ENCODE measurements at regions not wholly inside any gene's neighbourhood (a gene's known extent, or its start where the extent isn't known, plus 50 kb on each side); places are given as distances from the start of the nearest gene placed in this dataset.
"Not testable (repeated sequence)": the region's sequence is repeated elsewhere in the genome, so short reads cannot be mapped to it uniquely, and the experiment has no call there.

GRCh38 chr5:68000805-68001204, 214.8 kb upstream of the PIK3R1 start:
- DNase-seq (ENCODE audit: low spot score in 2 of 2) = no peak
- Mint-ChIP-seq H3K27ac (no peak overlapping the region), H3K36me3 (no peaks in the 10 kb centered on the region), H3K9me3 (no peaks in the 10 kb centered on the region), H3K4me1 (no peaks in the 10 kb centered on the region), H3K4me3 (no peak overlapping the region)
- no peak for ATAC-seq

GRCh38 chr5:67999391-67999790, 216.2 kb upstream of the PIK3R1 start:
- H3K4me3 Mint-ChIP-seq = no peak overlapping the region
- no peaks in the 10 kb centered on the region for H3K36me3 Mint-ChIP-seq
- H3K9me3 Mint-ChIP-seq = no peaks in the 10 kb centered on the region
- ATAC-seq (no peak), DNase-seq (ENCODE audit: low spot score in 2 of 2) (no peak)
- no peak overlapping the region for H3K27ac Mint-ChIP-seq
- no peaks in the 10 kb centered on the region for H3K4me1 Mint-ChIP-seq

- Mint-ChIP-seq H3K4me3 (no peak overlapping the region), H3K36me3 (no peaks in the 10 kb centered on the region), H3K9me3 (no peaks in the 10 kb centered on the region), H3K27ac (no peak overlapping the region), H3K4me1 (no peaks in the 10 kb centered on the region)
- DNase-seq (ENCODE audit: low spot score in 2 of 2) (no peak), ATAC-seq (no peak)
Observed at GRCh38 chr5:67998709-67999261, 216.8 kb upstream of the PIK3R1 start.

- Mint-ChIP-seq H3K36me3 (no peaks in the 10 kb centered on the region), H3K4me3 (no peak overlapping the region), H3K9me3 (no peaks in the 10 kb centered on the region), H3K4me1 (no peaks in the 10 kb centered on the region), H3K27ac (no peak overlapping the region)
- no peak for DNase-seq (ENCODE audit: low spot score in 2 of 2)
- no peak for ATAC-seq
Observed at GRCh38 chr5:67997892-67998457, 217.6 kb upstream of the PIK3R1 start.

- Mint-ChIP-seq H3K27ac (no peak overlapping the region), H3K4me3 (no peak overlapping the region), H3K9me3 (no peaks in the 10 kb centered on the region), H3K36me3 (no peaks in the 10 kb centered on the region), H3K4me1 (no peaks in the 10 kb centered on the region)
- no peak for ATAC-seq
- no peak for DNase-seq (ENCODE audit: low spot score in 2 of 2)
Observed at GRCh38 chr5:67997148-67997547, 218.4 kb upstream of the PIK3R1 start.

- Mint-ChIP-seq H3K36me3 (no peaks in the 10 kb centered on the region), H3K4me3 (no peak overlapping the region), H3K27ac (no peak overlapping the region), H3K9me3 (no peaks in the 10 kb centered on the region), H3K4me1 (no peaks in the 10 kb centered on the region)
- DNase-seq (ENCODE audit: low spot score in 2 of 2) (no peak), ATAC-seq (no peak)
Observed at GRCh38 chr5:67996596-67996995, 219.0 kb upstream of the PIK3R1 start.

GRCh38 chr5:67992923-67993322, 222.6 kb upstream of the PIK3R1 start:
- Mint-ChIP-seq H3K27ac (no peak overlapping the region), H3K9me3 (no peaks in the 10 kb centered on the region), H3K36me3 (no peaks in the 10 kb centered on the region), H3K4me3 (no peak overlapping the region), H3K4me1 (no peaks in the 10 kb centered on the region)
- ATAC-seq (no peak), DNase-seq (ENCODE audit: low spot score in 2 of 2) (no peak)

GRCh38 chr5:67989456-67989855, 226.1 kb upstream of the PIK3R1 start:
- Mint-ChIP-seq H3K36me3 (no peaks in the 10 kb centered on the region), H3K9me3 (no peaks in the 10 kb centered on the region), H3K4me1 (no peaks in the 10 kb centered on the region), H3K27ac (no peak overlapping the region), H3K4me3 (no peak overlapping the region)
- DNase-seq (ENCODE audit: low spot score in 2 of 2) = no peak
- ATAC-seq = no peak

- Mint-ChIP-seq H3K4me3 (no peak overlapping the region), H3K27ac (no peak overlapping the region), H3K4me1 (peaks cover 5% of the 10 kb centered on the region), H3K9me3 (no peaks in the 10 kb centered on the region), H3K36me3 (peaks cover 6% of the 10 kb centered on the region)
- no peak for DNase-seq (ENCODE audit: low spot score in 2 of 2)
- no peak for ATAC-seq
Observed at GRCh38 chr5:67986761-67987160, 228.8 kb upstream of the PIK3R1 start.

- no peak overlapping the region for H3K27ac Mint-ChIP-seq
- no peaks in the 10 kb centered on the region for H3K9me3 Mint-ChIP-seq
- no peak for ATAC-seq
- no peak for DNase-seq (ENCODE audit: low spot score in 2 of 2)
- H3K36me3 Mint-ChIP-seq = peaks cover 6% of the 10 kb centered on the region
- no peak overlapping the region for H3K4me3 Mint-ChIP-seq
- peaks cover 5% of the 10 kb centered on the region for H3K4me1 Mint-ChIP-seq
Observed at GRCh38 chr5:67985686-67986387, 229.7 kb upstream of the PIK3R1 start.

GRCh38 chr5:67984546-67984945, 231.0 kb upstream of the PIK3R1 start:
- Mint-ChIP-seq H3K36me3 (peaks cover 6% of the 10 kb centered on the region), H3K27ac (no peak overlapping the region), H3K4me3 (no peak overlapping the region), H3K4me1 (peaks cover 5% of the 10 kb centered on the region), H3K9me3 (no peaks in the 10 kb centered on the region)
- DNase-seq (ENCODE audit: low spot score in 2 of 2) (no peak), ATAC-seq (no peak)

GRCh38 chr5:67983251-67984110, 232.1 kb upstream of the PIK3R1 start:
- DNase-seq (ENCODE audit: low spot score in 2 of 2) (no peak), ATAC-seq (peak; percentile 65)
- no peak overlapping the region for H3K4me3 Mint-ChIP-seq
- peaks cover 6% of the 10 kb centered on the region for H3K36me3 Mint-ChIP-seq
- H3K9me3 Mint-ChIP-seq = no peaks in the 10 kb centered on the region
- H3K27ac Mint-ChIP-seq = peak overlapping the region; percentile 67
- peaks cover 5% of the 10 kb centered on the region for H3K4me1 Mint-ChIP-seq

- ATAC-seq; H3K36me3 Mint-ChIP-seq; DNase-seq (ENCODE audit: low spot score in 2 of 2); H3K4me1 Mint-ChIP-seq; H3K9me3 Mint-ChIP-seq; H3K27ac Mint-ChIP-seq; H3K4me3 Mint-ChIP-seq: not testable (repeated sequence)
Observed at GRCh38 chr5:67982160-67982559, 233.4 kb upstream of the PIK3R1 start.

GRCh38 chr5:67978171-67978570, 237.4 kb upstream of the PIK3R1 start:
- no peak overlapping the region for H3K4me3 Mint-ChIP-seq

GRCh38 chr5:67976891-67977601, 238.5 kb upstream of the PIK3R1 start:
- no peak for DNase-seq (ENCODE audit: low spot score in 2 of 2)
- Mint-ChIP-seq H3K4me3 (no peak overlapping the region), H3K27ac (no peak overlapping the region), H3K36me3 (no peaks in the 10 kb centered on the region), H3K9me3 (no peaks in the 10 kb centered on the region), H3K4me1 (no peaks in the 10 kb centered on the region)
- no peak for ATAC-seq

More at GRCh38 chr5:67978171-67978570, 237.4 kb upstream of the PIK3R1 start:
- H3K27ac Mint-ChIP-seq = no peak overlapping the region
- no peaks in the 10 kb centered on the region for H3K9me3 Mint-ChIP-seq
- ATAC-seq = no peak
- H3K36me3 Mint-ChIP-seq = peaks cover 2% of the 10 kb centered on the region
- no peak for DNase-seq (ENCODE audit: low spot score in 2 of 2)
- H3K4me1 Mint-ChIP-seq = peaks cover 2% of the 10 kb centered on the region
